Glutamatergic neuron (in vitro differentiated cells): ENCODE measurements at regions not wholly inside any gene's neighbourhood (a gene's known extent, or its start where the extent isn't known, plus 50 kb on each side); places are given as distances from the start of the nearest gene placed in this dataset.

Experiments used
- DNase-seq: peaks from one replicate; pipeline ENCODE4 v3.0.0; 2022
- H3K27ac Mint-ChIP-seq: one replicate; pipeline ENCODE4 v1.8.0; 2020; ENCODE audit warnings: mild to moderate bottlenecking, mixed read lengths, inconsistent platforms; ENCODE audit not compliant: unreplicated experiment
- H3K27me3 Mint-ChIP-seq: one replicate; pipeline ENCODE4 v1.8.0; 2020; ENCODE audit warnings: mild to moderate bottlenecking, moderate library complexity, mixed read lengths, inconsistent platforms; ENCODE audit not compliant: unreplicated experiment
- H3K36me3 Mint-ChIP-seq: one replicate; pipeline ENCODE4 v1.8.0; 2020; ENCODE audit warnings: mild to moderate bottlenecking, mixed read lengths, inconsistent platforms; ENCODE audit not compliant: unreplicated experiment
- H3K4me1 Mint-ChIP-seq: one replicate; pipeline ENCODE4 v1.8.0; 2020; ENCODE audit warnings: mild to moderate bottlenecking, low read depth, mixed read lengths, inconsistent platforms; ENCODE audit not compliant: unreplicated experiment
- H3K4me3 Mint-ChIP-seq: one replicate; pipeline ENCODE4 v1.8.0; 2020; ENCODE audit warnings: mild to moderate bottlenecking, mixed read lengths, inconsistent platforms; ENCODE audit not compliant: unreplicated experiment
- H3K9me3 Mint-ChIP-seq: one replicate; pipeline ENCODE4 v1.8.0; 2020; ENCODE audit warnings: mild to moderate bottlenecking, moderate library complexity, mixed read lengths, inconsistent platforms; ENCODE audit not compliant: unreplicated experiment
- TF ChIP-seq, protein P1 (sequence below): fragments of 200-600 bp; sonication (generic); IDR thresholded peaks from one replicate; pipeline ENCODE4 v1.5.0; 2021; ENCODE audit not compliant: partially characterized antibody, unreplicated experiment

DNA sequence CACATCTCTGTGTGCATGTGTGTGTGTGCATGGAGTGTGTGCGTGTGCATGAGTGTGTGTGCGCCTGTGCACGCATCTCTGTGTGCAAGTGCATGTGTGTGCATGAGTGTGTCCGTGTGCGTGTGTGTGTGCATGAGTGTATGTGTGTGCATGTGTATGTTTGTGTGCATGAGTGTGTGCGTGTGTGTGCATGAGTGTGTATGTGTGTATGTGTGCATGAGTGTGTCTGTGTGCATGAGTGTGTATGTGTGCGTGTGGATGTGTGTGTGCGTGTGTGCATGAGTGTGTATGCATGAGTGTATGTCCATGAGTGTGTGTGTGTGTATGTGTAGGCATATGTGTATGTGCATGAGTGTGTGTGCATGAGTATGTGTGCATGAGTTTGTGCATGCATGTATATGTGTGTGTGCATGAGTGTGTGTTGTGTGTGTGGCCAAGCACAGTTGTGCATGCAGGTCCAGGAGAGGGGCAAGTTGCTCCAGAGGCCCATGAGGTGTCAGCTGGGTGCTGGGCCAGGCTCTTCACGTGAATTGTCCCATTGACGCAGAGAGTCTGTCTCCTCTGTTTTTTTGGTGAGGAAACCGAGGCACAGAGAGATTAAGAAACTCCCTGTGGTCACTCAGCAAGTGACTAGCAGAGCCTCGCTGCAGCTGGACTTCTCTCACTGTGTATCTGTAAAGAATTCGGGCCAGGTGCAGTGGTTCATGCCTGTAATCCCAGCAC is 75.5 kb downstream of the ASB1 start:
- no peak overlapping the region for H3K4me3 Mint-ChIP-seq
- TF ChIP-seq, protein P1, sequence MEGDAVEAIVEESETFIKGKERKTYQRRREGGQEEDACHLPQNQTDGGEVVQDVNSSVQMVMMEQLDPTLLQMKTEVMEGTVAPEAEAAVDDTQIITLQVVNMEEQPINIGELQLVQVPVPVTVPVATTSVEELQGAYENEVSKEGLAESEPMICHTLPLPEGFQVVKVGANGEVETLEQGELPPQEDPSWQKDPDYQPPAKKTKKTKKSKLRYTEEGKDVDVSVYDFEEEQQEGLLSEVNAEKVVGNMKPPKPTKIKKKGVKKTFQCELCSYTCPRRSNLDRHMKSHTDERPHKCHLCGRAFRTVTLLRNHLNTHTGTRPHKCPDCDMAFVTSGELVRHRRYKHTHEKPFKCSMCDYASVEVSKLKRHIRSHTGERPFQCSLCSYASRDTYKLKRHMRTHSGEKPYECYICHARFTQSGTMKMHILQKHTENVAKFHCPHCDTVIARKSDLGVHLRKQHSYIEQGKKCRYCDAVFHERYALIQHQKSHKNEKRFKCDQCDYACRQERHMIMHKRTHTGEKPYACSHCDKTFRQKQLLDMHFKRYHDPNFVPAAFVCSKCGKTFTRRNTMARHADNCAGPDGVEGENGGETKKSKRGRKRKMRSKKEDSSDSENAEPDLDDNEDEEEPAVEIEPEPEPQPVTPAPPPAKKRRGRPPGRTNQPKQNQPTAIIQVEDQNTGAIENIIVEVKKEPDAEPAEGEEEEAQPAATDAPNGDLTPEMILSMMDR: no peak
- peaks cover 6% of the 10 kb centered on the region for H3K4me1 Mint-ChIP-seq
- peaks cover 6% of the 10 kb centered on the region for H3K36me3 Mint-ChIP-seq
- H3K27ac Mint-ChIP-seq: no peak overlapping the region
- H3K27me3 Mint-ChIP-seq: peaks cover 8% of the 10 kb centered on the region
- DNase-seq: no peak
- H3K9me3 Mint-ChIP-seq: peaks cover 13% of the 10 kb centered on the region

DNA sequence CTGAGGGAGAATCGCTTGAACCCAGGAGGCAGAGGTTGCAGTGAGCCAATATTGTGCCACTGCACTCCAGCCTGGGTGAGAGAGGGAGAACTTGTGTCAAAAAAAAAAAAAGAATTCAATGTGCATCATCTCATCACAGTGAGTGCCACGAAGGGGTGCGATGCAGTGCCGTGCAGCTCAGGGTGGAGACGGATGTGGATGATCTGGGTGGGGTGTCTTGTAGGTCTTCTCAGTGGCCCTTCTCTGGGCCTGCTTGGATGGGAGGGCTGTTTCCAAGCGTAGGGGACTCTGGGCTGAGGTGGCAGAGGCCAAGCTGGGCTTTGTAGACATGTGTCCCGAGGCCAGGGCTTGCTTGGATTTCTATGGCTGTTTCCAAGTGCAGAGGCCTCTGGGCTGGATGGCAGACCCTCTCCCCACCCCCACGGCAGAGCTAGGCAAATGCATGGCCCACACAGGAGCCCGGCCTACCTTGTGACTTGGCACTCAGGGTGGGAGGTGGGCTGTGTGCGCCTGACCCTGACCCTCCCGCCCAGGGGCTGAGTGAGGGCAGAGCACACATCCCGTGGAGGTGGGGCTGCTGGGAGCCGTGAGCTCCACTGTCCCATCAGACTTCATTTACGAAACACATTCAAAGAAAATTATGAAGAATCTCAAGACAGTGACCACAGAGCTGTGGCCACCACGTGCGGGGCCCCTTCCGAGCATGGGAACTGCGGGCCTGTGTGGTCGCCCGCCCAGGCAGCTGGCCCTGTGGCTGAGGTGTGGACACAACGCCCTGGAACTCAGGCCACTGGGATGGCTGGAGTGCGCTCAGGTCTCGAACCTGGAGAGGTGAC is 76.4 kb downstream of the ASB1 start:
- Mint-ChIP-seq H3K36me3 (peaks cover 6% of the 10 kb centered on the region), H3K4me3 (no peak overlapping the region), H3K9me3 (peaks cover 12% of the 10 kb centered on the region), H3K27ac (no peak overlapping the region), H3K27me3 (peaks cover 3% of the 10 kb centered on the region), H3K4me1 (peaks cover 6% of the 10 kb centered on the region)
- no peak for DNase-seq
- TF ChIP-seq, protein P1: no peak

DNA sequence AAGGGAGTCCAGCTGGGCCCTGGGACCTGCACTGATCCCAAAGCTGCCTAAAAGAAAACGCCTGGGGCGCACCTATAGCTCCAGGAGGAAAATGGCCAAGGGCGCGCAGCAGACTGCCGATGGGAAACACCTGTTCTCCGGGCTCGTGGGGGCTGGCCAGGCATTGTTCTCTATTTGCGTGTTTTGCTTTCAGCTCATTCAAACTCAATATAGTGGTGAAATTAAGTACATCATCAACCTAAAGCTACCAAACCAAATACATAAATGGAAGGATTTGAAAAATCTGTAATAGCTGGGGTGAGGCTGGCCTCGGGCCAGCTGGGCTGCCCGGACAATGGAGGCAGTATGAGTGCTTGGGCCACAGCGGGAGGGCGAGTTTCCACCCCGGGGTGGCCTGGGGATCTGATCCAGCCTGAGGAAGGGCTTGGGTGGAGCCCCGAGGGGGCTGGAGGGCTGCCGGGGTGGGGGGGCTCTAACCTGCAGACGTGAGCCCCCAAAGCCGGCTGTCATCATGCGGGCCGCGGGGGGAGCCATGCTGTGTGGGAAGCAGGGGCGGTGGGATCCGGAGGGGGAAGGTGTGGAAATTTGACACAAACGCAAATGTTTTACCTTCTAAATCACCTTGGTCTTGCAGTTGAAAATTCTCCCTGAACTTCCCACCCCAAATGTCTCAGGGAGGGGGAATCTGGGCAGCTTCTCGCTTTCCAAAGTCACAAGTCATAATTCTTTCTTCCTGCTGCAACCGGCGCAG is 77.6 kb downstream of the ASB1 start:
- Mint-ChIP-seq H3K9me3 (peaks cover 12% of the 10 kb centered on the region), H3K27ac (no peak overlapping the region), H3K27me3 (peaks cover 3% of the 10 kb centered on the region), H3K36me3 (peaks cover 6% of the 10 kb centered on the region), H3K4me3 (no peak overlapping the region), H3K4me1 (peaks cover 9% of the 10 kb centered on the region)
- DNase-seq: no peak
- TF ChIP-seq, protein P1: no peak

DNA sequence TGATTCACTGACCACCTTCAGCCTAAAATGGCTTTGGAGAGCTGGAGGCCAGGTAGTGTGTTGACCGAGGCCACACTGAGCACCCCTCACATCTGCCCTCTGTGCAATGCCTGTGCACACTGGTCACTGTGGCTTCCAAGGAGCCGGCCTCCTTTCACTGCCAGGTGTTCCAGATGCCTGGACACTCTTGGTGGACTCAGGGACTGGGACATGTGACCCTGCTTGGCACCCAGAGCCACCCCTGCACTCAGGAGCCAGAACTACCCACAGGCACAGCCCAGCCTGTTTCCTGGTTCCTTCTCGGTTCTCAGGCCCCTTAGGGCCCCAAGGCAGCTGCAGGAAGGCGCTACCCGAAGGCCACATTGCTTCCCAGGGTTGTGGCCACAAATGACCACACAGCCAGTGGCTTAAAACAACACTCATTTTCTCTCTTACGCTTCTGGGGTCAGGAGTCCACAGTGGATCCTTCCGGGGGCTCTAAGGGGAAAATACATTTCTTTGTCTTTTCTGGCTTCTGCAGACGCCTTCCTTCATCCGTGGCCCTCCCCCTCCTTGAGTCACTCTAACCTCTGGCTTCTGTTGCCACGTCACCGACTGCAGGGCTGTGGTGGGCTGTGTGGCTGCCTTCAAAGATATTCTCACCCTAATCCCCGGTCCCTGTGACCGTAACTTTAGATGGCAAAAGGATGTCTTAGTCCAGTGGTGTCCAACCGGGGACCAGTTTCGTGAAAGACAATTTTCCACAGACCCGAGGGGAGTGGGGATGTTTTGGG is 78.6 kb downstream of the ASB1 start:
- Mint-ChIP-seq H3K27ac (no peak overlapping the region), H3K4me1 (peaks cover 14% of the 10 kb centered on the region), H3K9me3 (peaks cover 12% of the 10 kb centered on the region), H3K4me3 (no peak overlapping the region), H3K27me3 (peaks cover 3% of the 10 kb centered on the region), H3K36me3 (peaks cover 6% of the 10 kb centered on the region)
- TF ChIP-seq, protein P1: no peak
- DNase-seq: no peak
